ENCODE measurements at regions not wholly inside any gene's neighbourhood (a gene's known extent, or its start where the extent isn't known, plus 50 kb on each side); places are given as distances from the start of the nearest gene placed in this dataset.
A peak's percentile ranks its signal among the peaks of the same experiment; 100 is the strongest.

- FAIRE-seq: no peak
- DNase-seq (ENCODE audit: insufficient read length, low spot score): no peak
Measured at GRCh38 chr5:74148321-74148720, 492.2 kb downstream of the ENC1 start.

GRCh38 chr5:74146796-74147195 is 493.7 kb downstream of the ENC1 start:
- FAIRE-seq (no peak), DNase-seq (ENCODE audit: insufficient read length, low spot score) (no peak)

GRCh38 chr5:74145951-74146350 is 494.6 kb downstream of the ENC1 start:
- FAIRE-seq: no peak
- DNase-seq (ENCODE audit: insufficient read length, low spot score): no peak

- FAIRE-seq (no peak), DNase-seq (ENCODE audit: insufficient read length, low spot score) (no peak)
Measured at GRCh38 chr5:74143721-74144330, 496.7 kb downstream of the ENC1 start.

DNA sequence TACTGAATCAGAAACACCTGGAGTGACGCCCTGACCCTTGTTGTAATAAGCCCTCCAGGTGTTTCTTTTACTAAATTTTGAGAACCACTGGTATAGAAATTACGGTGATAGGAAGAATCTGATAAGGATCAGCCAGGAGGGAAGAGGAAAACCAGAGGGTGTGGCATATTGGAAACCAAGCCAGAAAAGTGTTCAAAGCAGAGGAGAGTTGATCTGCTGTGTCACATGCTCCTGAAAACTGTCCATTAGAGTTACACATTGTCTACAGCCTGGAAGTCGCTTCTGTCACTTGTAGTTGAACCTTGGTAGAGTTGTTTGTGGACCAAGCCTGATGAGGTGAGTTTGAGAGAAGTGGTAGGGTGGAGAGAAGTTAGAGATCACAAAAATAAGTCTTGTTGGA is 497.4 kb downstream of the ENC1 start:
- DNase-seq (ENCODE audit: insufficient read length, low spot score) (no peak), FAIRE-seq (no peak)

DNA sequence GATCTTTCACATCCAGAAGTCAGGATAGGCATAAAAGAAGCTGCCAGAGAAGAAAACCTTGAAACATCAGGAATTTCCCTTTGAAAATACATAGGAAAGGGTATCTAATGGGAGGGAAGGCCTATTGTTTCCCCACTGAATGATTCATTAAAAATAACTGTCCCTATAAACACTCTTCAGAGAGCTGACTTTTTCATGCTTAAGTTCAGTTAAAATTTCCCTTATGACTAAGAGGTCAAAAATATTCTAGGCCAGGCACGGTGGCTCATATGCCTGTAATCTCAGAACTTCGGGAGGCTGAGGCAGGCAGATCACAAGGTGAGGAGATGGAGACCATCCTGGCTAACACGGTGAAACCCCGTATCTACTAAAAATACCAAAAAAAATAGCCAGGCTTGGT is 499.5 kb downstream of the ENC1 start:
- FAIRE-seq (no peak), DNase-seq (ENCODE audit: insufficient read length, low spot score) (no peak)

- FAIRE-seq: peak; percentile 72
- DNase-seq (ENCODE audit: insufficient read length, low spot score): no peak
Measured at GRCh38 chr5:74140409-74140808, 500.1 kb downstream of the ENC1 start.

GRCh38 chr5:74139589-74139988 is 500.9 kb downstream of the ENC1 start:
- no peak for FAIRE-seq
- DNase-seq (ENCODE audit: insufficient read length, low spot score): no peak

DNA sequence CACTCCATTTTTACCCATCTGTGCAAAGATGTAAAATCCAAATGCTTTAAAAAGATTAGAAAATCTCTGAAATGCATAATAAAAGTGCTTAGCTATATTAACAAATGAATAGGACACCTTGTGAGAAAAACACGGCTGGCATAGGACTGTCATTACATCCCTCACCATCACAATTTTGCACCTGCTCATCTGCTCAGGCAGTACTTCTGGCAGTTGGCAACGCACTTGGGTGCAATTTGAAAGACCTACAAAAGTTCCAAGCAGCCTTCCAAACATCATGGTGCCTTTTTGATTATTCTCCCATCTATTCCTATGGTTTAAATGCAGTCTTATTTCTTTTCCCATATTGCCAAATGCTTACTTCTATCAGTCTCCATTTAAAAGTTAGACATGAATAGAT is 501.8 kb downstream of the ENC1 start:
- no peak for DNase-seq (ENCODE audit: insufficient read length, low spot score)
- no peak for FAIRE-seq

- DNase-seq (ENCODE audit: insufficient read length, low spot score) (no peak), FAIRE-seq (no peak)
Measured at GRCh38 chr5:74136276-74136825, 504.2 kb downstream of the ENC1 start.

- no peak for DNase-seq (ENCODE audit: insufficient read length, low spot score)
- FAIRE-seq: no peak
Measured at GRCh38 chr5:74135033-74135432, 505.5 kb downstream of the ENC1 start.

DNA sequence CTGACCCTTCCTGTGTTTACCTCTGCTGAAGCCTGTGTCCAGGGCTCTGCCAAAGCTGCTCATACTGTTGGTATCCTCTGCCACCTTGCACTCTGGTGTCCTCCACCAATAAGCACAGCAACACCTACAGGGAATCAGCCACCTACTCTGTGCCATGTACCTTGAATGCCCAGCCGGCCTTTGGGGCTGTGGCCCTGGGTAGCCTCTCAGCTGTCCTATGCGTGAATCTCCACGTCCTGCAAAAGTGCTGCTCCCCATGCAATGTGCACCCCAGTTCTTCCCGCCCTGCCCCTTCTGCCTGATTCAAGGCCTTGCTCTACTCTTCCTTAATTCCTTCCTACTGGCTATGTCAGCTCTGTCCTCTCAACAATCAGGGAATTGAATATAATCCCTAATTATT is 506.5 kb downstream of the ARHGEF28 start:
- FAIRE-seq (no peak), DNase-seq (ENCODE audit: insufficient read length, low spot score) (no peak)

DNA sequence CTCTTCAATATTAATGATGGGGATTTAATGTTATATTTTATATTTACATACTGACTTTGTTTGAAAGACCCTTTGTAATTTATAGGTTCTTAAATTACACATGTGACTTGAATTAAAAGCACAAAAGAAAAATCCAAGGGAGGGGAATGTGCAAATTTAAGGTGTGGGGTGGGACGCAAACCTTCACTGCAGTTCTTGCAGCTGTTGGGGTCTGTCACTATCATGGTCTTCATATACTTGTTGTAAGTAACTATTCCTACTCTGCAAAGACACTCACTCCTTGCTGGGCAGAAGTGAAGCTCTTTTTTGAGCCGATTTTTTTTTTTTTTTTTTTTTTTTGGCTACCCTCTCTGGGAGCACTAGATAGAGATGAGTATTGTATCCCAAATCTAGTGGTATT is 505.3 kb downstream of the ARHGEF28 start:
- FAIRE-seq (no peak), DNase-seq (ENCODE audit: insufficient read length, low spot score) (no peak)

DNA sequence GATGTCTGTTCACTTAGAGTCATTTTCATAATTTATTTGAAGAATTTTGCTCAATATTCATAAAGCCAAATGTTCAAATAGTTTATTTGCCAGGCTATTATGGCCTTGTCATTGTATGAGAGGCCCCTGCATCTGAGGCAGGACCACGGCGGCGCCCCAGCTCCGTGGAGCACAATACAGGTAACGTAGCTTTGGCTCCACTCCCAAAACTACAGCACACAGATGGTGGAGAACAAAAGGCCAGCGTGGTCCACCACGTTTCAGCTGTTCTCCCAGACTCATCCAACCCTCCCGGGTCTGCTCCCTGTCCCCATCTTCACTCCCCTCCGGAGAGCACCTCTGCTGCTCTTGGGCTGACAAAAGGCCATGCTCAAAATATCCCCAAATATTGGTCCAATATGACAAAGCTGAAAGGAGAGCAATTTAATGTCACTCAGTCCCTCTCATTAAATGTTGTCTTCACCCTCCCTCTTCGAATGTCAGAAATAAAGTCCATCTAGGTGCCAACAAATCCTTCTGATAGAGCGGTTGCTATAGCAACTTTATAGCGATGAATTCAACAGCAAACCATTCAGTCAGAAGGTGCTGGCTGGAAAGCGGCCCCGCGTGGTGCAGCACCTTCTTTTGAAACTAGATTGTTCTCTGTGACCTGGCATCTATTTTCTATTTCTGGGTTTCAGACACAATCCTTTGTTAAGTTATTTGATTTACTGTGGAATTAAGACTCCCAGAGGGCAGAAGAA is 504.3 kb downstream of the ARHGEF28 start:
- DNase-seq (ENCODE audit: insufficient read length, low spot score) (no peak), FAIRE-seq (no peak)

GRCh38 chr5:74127381-74128320 is 501.7 kb downstream of the ARHGEF28 start:
- DNase-seq (ENCODE audit: insufficient read length, low spot score): peak; percentile 18
- FAIRE-seq: peak; percentile 31

- DNase-seq (ENCODE audit: insufficient read length, low spot score): no peak
Measured at GRCh38 chr5:74126294-74126693, 500.3 kb downstream of the ARHGEF28 start.

GRCh38 chr5:74124826-74125225 is 498.8 kb downstream of the ARHGEF28 start:
- no peak for FAIRE-seq

More at GRCh38 chr5:74126294-74126693, 500.3 kb downstream of the ARHGEF28 start:
- no peak for FAIRE-seq

GRCh38 chr5:74123929-74124328 is 497.9 kb downstream of the ARHGEF28 start:
- FAIRE-seq (no peak), DNase-seq (ENCODE audit: insufficient read length, low spot score) (no peak)

More at GRCh38 chr5:74124826-74125225, 498.8 kb downstream of the ARHGEF28 start:
- DNase-seq (ENCODE audit: insufficient read length, low spot score): no peak

GRCh38 chr5:74122979-74123590 is 497.1 kb downstream of the ARHGEF28 start:
- no peak for DNase-seq (ENCODE audit: insufficient read length, low spot score)
- FAIRE-seq: no peak

- DNase-seq (ENCODE audit: insufficient read length, low spot score) (no peak), FAIRE-seq (no peak)
Measured at GRCh38 chr5:74122175-74122574, 496.2 kb downstream of the ARHGEF28 start.

- no peak for FAIRE-seq
- DNase-seq (ENCODE audit: insufficient read length, low spot score): no peak
Measured at GRCh38 chr5:74120585-74120984, 494.6 kb downstream of the ARHGEF28 start.
